ENCODE measurements at regions not wholly inside any gene's neighbourhood (a gene's known extent, or its start where the extent isn't known, plus 50 kb on each side); places are given as distances from the start of the nearest gene placed in this dataset.
"Not testable (repeated sequence)": the region's sequence is repeated elsewhere in the genome, so short reads cannot be mapped to it uniquely, and the experiment has no call there.

GRCh38 chr7:149995369-149996026, 121.7 kb downstream of the ATP6V0E2 start:
- not testable (repeated sequence) for DNase-seq (ENCODE audit: low spot score)

GRCh38 chr7:150000780-150001599, 127.2 kb downstream of the ATP6V0E2 start:
- not testable (repeated sequence) for DNase-seq (ENCODE audit: low spot score)

GRCh38 chr7:150003304-150003810, 129.6 kb downstream of the ATP6V0E2 start:
- TF ChIP-seq CTCF (IDR thresholded peaks at IDR 0.05; ENCODE audit: extremely low read depth, missing control alignments), result no peak
- DNase-seq (ENCODE audit: low spot score), result no peak

- not testable (repeated sequence) for DNase-seq (ENCODE audit: low spot score)
These were observed 130.2 kb downstream of the ATP6V0E2 start for GRCh38 chr7:150003973-150004372.

- not testable (repeated sequence) for DNase-seq (ENCODE audit: low spot score)
These were observed 131.1 kb downstream of the ATP6V0E2 start for GRCh38 chr7:150004843-150005242.

GRCh38 chr7:150009620-150010303, 136.0 kb downstream of the ATP6V0E2 start:
- DNase-seq (ENCODE audit: low spot score), result not testable (repeated sequence)

- DNase-seq (ENCODE audit: low spot score), result not testable (repeated sequence)
These were observed 143.0 kb downstream of the ATP6V0E2 start for GRCh38 chr7:150016651-150017189.

- not testable (repeated sequence) for DNase-seq (ENCODE audit: low spot score)
These were observed 146.4 kb downstream of the ATP6V0E2 start for GRCh38 chr7:150020210-150020609.

GRCh38 chr7:150024550-150025490, 151.1 kb downstream of the ATP6V0E2 start:
- not testable (repeated sequence) for DNase-seq (ENCODE audit: low spot score)

GRCh38 chr7:150025802-150026201, 152.0 kb downstream of the ATP6V0E2 start:
- DNase-seq (ENCODE audit: low spot score), result not testable (repeated sequence)

GRCh38 chr7:150028344-150029012, 154.7 kb downstream of the ATP6V0E2 start:
- not testable (repeated sequence) for DNase-seq (ENCODE audit: low spot score)

- DNase-seq (ENCODE audit: low spot score), result not testable (repeated sequence)
These were observed 155.2 kb downstream of the ATP6V0E2 start for GRCh38 chr7:150029013-150029389.

- DNase-seq (ENCODE audit: low spot score), result not testable (repeated sequence)
These were observed 158.0 kb downstream of the ATP6V0E2 start for GRCh38 chr7:150031733-150032132.

- DNase-seq (ENCODE audit: low spot score), result not testable (repeated sequence)
These were observed 159.9 kb downstream of the ATP6V0E2 start for GRCh38 chr7:150033711-150034110.

GRCh38 chr7:150035769-150036168, 162.0 kb downstream of the ATP6V0E2 start:
- DNase-seq (ENCODE audit: low spot score), result not testable (repeated sequence)

GRCh38 chr7:150039061-150039460, 165.3 kb downstream of the ATP6V0E2 start:
- DNase-seq (ENCODE audit: low spot score), result not testable (repeated sequence)

GRCh38 chr7:150042281-150042680, 168.5 kb downstream of the ATP6V0E2 start:
- DNase-seq (ENCODE audit: low spot score), result not testable (repeated sequence)

GRCh38 chr7:150044771-150045170, 171.0 kb downstream of the ATP6V0E2 start:
- not testable (repeated sequence) for DNase-seq (ENCODE audit: low spot score)
